ENCODE measurements at regions not wholly inside any gene's neighbourhood (a gene's known extent, or its start where the extent isn't known, plus 50 kb on each side); places are given as distances from the start of the nearest gene placed in this dataset.
"Not testable (repeated sequence)": the region's sequence is repeated elsewhere in the genome, so short reads cannot be mapped to it uniquely, and the experiment has no call there.

- no peak for DNase-seq (ENCODE audit: extremely low read depth in 1 of 2, low read depth in 1 of 2)
These were observed 562.5 kb downstream of the TOX3 start for GRCh38 chr16:51984395-51984794.

- DNase-seq (ENCODE audit: extremely low read depth in 1 of 2, low read depth in 1 of 2): no peak
These were observed 563.9 kb downstream of the TOX3 start for GRCh38 chr16:51982715-51983680.

GRCh38 chr16:51981725-51982124 is 565.2 kb downstream of the TOX3 start:
- no peak for DNase-seq (ENCODE audit: extremely low read depth in 1 of 2, low read depth in 1 of 2)

- DNase-seq (ENCODE audit: extremely low read depth in 1 of 2, low read depth in 1 of 2): not testable (repeated sequence)
These were observed 569.4 kb downstream of the TOX3 start for GRCh38 chr16:51977506-51977905.

- DNase-seq (ENCODE audit: extremely low read depth in 1 of 2, low read depth in 1 of 2): no peak
These were observed 575.8 kb downstream of the TOX3 start for GRCh38 chr16:51971184-51971583.

GRCh38 chr16:51968749-51969148 is 578.2 kb downstream of the TOX3 start:
- DNase-seq (ENCODE audit: extremely low read depth in 1 of 2, low read depth in 1 of 2): no peak

GRCh38 chr16:51967646-51968045 is 579.3 kb downstream of the TOX3 start:
- no peak for DNase-seq (ENCODE audit: extremely low read depth in 1 of 2, low read depth in 1 of 2)

- no peak for DNase-seq (ENCODE audit: extremely low read depth in 1 of 2, low read depth in 1 of 2)
These were observed 586.0 kb downstream of the TOX3 start for GRCh38 chr16:51960931-51961330.

GRCh38 chr16:51953286-51953985 is 593.5 kb downstream of the TOX3 start:
- DNase-seq (ENCODE audit: extremely low read depth in 1 of 2, low read depth in 1 of 2): no peak

- no peak for DNase-seq (ENCODE audit: extremely low read depth in 1 of 2, low read depth in 1 of 2)
These were observed 594.4 kb downstream of the TOX3 start for GRCh38 chr16:51952500-51952899.

- DNase-seq (ENCODE audit: extremely low read depth in 1 of 2, low read depth in 1 of 2): no peak
These were observed 595.2 kb downstream of the TOX3 start for GRCh38 chr16:51951668-51952298.

- DNase-seq (ENCODE audit: extremely low read depth in 1 of 2, low read depth in 1 of 2): no peak
These were observed 596.7 kb downstream of the TOX3 start for GRCh38 chr16:51950118-51950780.

GRCh38 chr16:51949282-51949681 is 597.7 kb downstream of the TOX3 start:
- no peak for DNase-seq (ENCODE audit: extremely low read depth in 1 of 2, low read depth in 1 of 2)

GRCh38 chr16:51941412-51941811 is 605.5 kb downstream of the TOX3 start:
- DNase-seq (ENCODE audit: extremely low read depth in 1 of 2, low read depth in 1 of 2): no peak

GRCh38 chr16:51940183-51940582 is 606.8 kb downstream of the TOX3 start:
- no peak for DNase-seq (ENCODE audit: extremely low read depth in 1 of 2, low read depth in 1 of 2)

- DNase-seq (ENCODE audit: extremely low read depth in 1 of 2, low read depth in 1 of 2): no peak
These were observed 607.5 kb downstream of the TOX3 start for GRCh38 chr16:51939378-51939871.

- DNase-seq (ENCODE audit: extremely low read depth in 1 of 2, low read depth in 1 of 2): no peak
These were observed 608.1 kb downstream of the TOX3 start for GRCh38 chr16:51938861-51939260.

- no peak for DNase-seq (ENCODE audit: extremely low read depth in 1 of 2, low read depth in 1 of 2)
These were observed 609.2 kb downstream of the TOX3 start for GRCh38 chr16:51937771-51938170.

GRCh38 chr16:51936846-51937245 is 610.1 kb downstream of the TOX3 start:
- no peak for DNase-seq (ENCODE audit: extremely low read depth in 1 of 2, low read depth in 1 of 2)

GRCh38 chr16:51932317-51932716 is 614.6 kb downstream of the TOX3 start:
- DNase-seq (ENCODE audit: extremely low read depth in 1 of 2, low read depth in 1 of 2): no peak

- no peak for DNase-seq (ENCODE audit: extremely low read depth in 1 of 2, low read depth in 1 of 2)
These were observed 615.3 kb downstream of the TOX3 start for GRCh38 chr16:51931653-51932052.
